ENCODE measurements at regions not wholly inside any gene's neighbourhood (a gene's known extent, or its start where the extent isn't known, plus 50 kb on each side); places are given as distances from the start of the nearest gene placed in this dataset.

GRCh38 chr10:6671976-6672375 is 91.9 kb upstream of the PRKCQ start:
- TF ChIP-seq JUND (IDR thresholded peaks at IDR 0.05) (no peak), EZH2phosphoT487 (IDR thresholded peaks at IDR 0.05; ENCODE audit: borderline replicate concordance) (no peak), YY1 (IDR thresholded peaks at IDR 0.05; ENCODE audit: extremely low read depth, insufficient replicate concordance, low read depth, low read length) (no peak), CTCF (IDR thresholded peaks at IDR 0.05 in 2 of 3, conservative IDR thresholded peaks at IDR 0.05 in 1 of 3; ENCODE audit: borderline replicate concordance in 1 of 3, insufficient read depth in 1 of 3, low read depth in 2 of 3, low read length in 2 of 3) (no peak)
- TF ChIP-seq, protein P1, sequence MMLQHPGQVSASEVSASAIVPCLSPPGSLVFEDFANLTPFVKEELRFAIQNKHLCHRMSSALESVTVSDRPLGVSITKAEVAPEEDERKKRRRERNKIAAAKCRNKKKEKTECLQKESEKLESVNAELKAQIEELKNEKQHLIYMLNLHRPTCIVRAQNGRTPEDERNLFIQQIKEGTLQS (IDR thresholded peaks at IDR 0.05): no peak

Data from HCT116 (cell line).